ENCODE measurements at regions not wholly inside any gene's neighbourhood (a gene's known extent, or its start where the extent isn't known, plus 50 kb on each side); places are given as distances from the start of the nearest gene placed in this dataset.

DNA sequence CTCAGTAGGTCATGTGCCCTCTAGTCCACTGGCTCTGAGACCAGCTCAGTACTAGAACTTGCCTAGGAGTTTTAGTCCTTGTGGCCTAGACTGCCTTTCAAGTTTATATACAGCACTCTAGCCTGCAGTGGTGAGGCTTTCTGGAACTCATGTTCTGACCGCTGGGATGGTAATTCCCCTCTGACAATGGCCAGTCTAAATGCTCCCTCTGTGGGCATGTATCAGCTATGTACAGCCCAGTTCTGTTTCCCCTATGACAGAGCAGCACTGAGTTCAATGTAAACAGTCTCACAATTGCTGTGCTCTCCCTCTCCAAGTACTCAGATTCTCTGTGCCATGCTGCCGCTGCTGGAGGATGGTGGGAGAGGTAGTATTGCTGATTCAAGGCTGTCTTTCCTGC is 68.6 kb upstream of the SLC27A6 start:
- TF ChIP-seq, protein P1, sequence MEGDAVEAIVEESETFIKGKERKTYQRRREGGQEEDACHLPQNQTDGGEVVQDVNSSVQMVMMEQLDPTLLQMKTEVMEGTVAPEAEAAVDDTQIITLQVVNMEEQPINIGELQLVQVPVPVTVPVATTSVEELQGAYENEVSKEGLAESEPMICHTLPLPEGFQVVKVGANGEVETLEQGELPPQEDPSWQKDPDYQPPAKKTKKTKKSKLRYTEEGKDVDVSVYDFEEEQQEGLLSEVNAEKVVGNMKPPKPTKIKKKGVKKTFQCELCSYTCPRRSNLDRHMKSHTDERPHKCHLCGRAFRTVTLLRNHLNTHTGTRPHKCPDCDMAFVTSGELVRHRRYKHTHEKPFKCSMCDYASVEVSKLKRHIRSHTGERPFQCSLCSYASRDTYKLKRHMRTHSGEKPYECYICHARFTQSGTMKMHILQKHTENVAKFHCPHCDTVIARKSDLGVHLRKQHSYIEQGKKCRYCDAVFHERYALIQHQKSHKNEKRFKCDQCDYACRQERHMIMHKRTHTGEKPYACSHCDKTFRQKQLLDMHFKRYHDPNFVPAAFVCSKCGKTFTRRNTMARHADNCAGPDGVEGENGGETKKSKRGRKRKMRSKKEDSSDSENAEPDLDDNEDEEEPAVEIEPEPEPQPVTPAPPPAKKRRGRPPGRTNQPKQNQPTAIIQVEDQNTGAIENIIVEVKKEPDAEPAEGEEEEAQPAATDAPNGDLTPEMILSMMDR (IDR thresholded peaks at IDR 0.05) = no peak
- no peak for TF ChIP-seq POLR2A (IDR thresholded peaks at IDR 0.05)

Data from testis (tissue), 2 donors.